Stomach (tissue), 8 donors: ENCODE measurements at regions not wholly inside any gene's neighbourhood (a gene's known extent, or its start where the extent isn't known, plus 50 kb on each side); places are given as distances from the start of the nearest gene placed in this dataset.
"Not testable (repeated sequence)": the region's sequence is repeated elsewhere in the genome, so short reads cannot be mapped to it uniquely, and the experiment has no call there.

Experiments
- DNase-seq, 2 donors: peaks; one replicate each; pipeline versions ENCODE4 v3.0.0 to v3.0.0-alpha.2; 2013 to 2019
- H3K27ac ChIP-seq, 5 donors: fragments of 200-600 bp in 4 of 5; sonication (generic) in 4 of 5; one replicate each; pipeline ENCODE4 v1.5.1; 2013 to 2019; ENCODE audit warnings: mild to moderate bottlenecking in 1 of 5, moderate library complexity in 1 of 5
- H3K27me3 ChIP-seq, 3 donors: fragments of 200-600 bp; sonication (generic); one replicate each; pipeline ENCODE4 v1.5.1; 2017 to 2019; ENCODE audit warnings: mixed run types in 1 of 3
- H3K36me3 ChIP-seq, 4 donors: fragments of 200-600 bp; sonication (generic); 1 replicate in 3 of 4; 2 replicates in 1 of 4; pipeline ENCODE4 v1.5.1; 2016 to 2019
- H3K4me1 ChIP-seq, 4 donors: fragments of 200-600 bp; sonication (generic); one replicate each; pipeline ENCODE4 v1.5.1; 2016 to 2019
- H3K4me3 ChIP-seq, 4 donors: fragments of 200-600 bp; sonication (generic) in 3 of 4; one replicate each; pipeline ENCODE4 v1.5.1; 2016 to 2019; ENCODE audit warnings: mild to moderate bottlenecking in 1 of 4
- H3K9me3 ChIP-seq, 4 donors: fragments of 200-600 bp; sonication (generic); one replicate each; pipeline ENCODE4 v1.5.1; 2016 to 2019
- EP300 ChIP-seq: sonication (generic); formaldehyde crosslinking; IDR thresholded peaks from one replicate; pipeline ENCODE4 v1.6.1; 2017; ENCODE audit warnings: antibody characterized with exemption
- POLR2A ChIP-seq, 4 donors: fragments of 450-650 bp; IDR thresholded peaks; one replicate each; pipeline ENCODE4 v1.6.1; 2016; ENCODE audit warnings: antibody characterized with exemption in 4 of 4, control low read depth in 2 of 4, mild to moderate bottlenecking in 1 of 4, moderate library complexity in 1 of 4
- POLR2AphosphoS5 ChIP-seq, 3 donors: sonication (generic); formaldehyde crosslinking; IDR thresholded peaks; one replicate each; pipeline ENCODE4 v1.6.1; 2016; ENCODE audit warnings: antibody characterized with exemption in 3 of 3
- WGBS, 5 donors: extraction: QIAGEN DNeasy Blood & Tissue Kit in 3 of 5; methylation state at CpG; one replicate each; pipeline versions ENCODE4 v1.1.5 to v1.1.7; 2013 to 2018; 5-methylcytosine and 5-hydroxymethylcytosine counted together
- intact Hi-C: fragments of 100-400 bp; cut with DNase I; formaldehyde crosslinking; loops from one replicate; pipeline ENCODE4 v1.15.1; 2023; ENCODE audit warnings: low total_unique reads
- TF ChIP-seq, protein P1 (sequence below), 7 experiments: fragments of 450-650 bp in 4 of 7; fragments of 200-600 bp in 3 of 7; sonication (generic) in 3 of 7; IDR thresholded peaks; one replicate each; pipeline ENCODE4 v1.5.1; 2016 to 2019; ENCODE audit warnings: antibody characterized with exemption in 7 of 7, control low read depth in 2 of 7, mild to moderate bottlenecking in 1 of 7
- donor health status: healthy with polysubstance abuse.
- donor health status: Bipolar disorder and iron deficiency.
- donor health status: healthy.

- no peaks in the 10 kb centered on the region for H3K4me1 ChIP-seq
- H3K9me3 ChIP-seq, result no peaks in the 10 kb centered on the region
- H3K27me3 ChIP-seq, result no peaks in the 10 kb centered on the region
- no peaks in the 10 kb centered on the region for H3K36me3 ChIP-seq
- intact Hi-C loops, result no loop called here
- no peak overlapping the region for H3K27ac ChIP-seq
- no peak for DNase-seq
- TF ChIP-seq POLR2A (IDR thresholded peaks at IDR 0.05), result no peak
- TF ChIP-seq, protein P1, sequence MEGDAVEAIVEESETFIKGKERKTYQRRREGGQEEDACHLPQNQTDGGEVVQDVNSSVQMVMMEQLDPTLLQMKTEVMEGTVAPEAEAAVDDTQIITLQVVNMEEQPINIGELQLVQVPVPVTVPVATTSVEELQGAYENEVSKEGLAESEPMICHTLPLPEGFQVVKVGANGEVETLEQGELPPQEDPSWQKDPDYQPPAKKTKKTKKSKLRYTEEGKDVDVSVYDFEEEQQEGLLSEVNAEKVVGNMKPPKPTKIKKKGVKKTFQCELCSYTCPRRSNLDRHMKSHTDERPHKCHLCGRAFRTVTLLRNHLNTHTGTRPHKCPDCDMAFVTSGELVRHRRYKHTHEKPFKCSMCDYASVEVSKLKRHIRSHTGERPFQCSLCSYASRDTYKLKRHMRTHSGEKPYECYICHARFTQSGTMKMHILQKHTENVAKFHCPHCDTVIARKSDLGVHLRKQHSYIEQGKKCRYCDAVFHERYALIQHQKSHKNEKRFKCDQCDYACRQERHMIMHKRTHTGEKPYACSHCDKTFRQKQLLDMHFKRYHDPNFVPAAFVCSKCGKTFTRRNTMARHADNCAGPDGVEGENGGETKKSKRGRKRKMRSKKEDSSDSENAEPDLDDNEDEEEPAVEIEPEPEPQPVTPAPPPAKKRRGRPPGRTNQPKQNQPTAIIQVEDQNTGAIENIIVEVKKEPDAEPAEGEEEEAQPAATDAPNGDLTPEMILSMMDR (IDR thresholded peaks at IDR 0.05), result no peak
- no peak overlapping the region for H3K4me3 ChIP-seq
- 83 to 94% (median 91%) methylated on average over 4 of the region's 4 CpGs for WGBS, 5 donors
These were observed 80.0 kb upstream of the ARG1 start for GRCh38 chr6:131492932-131493573.

DNA sequence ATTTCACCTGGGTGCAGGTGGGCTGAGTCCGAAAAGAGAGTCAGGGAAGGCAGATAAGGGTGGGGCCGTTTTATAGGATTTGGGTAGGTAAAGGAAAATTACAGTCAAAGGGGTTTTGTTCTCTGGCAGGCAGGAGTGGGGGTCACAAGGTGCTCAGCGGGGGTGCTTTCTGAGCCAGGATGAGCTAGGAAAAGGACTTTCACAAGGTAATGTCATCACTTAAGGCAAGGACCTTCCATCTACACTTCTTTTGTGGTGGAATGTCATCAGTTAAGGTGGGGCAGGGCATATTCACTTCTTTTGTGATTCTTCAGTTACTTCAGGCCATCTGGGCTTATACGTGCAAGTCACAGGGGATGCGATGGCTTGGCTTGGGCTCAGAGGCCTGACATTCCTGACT lies 68.6 kb upstream of the ARG1 start:
- WGBS, 5 donors, result 74 to 88% (median 85%) methylated on average over 3 to 5 of the region's 5 CpGs
- DNase-seq, H3K36me3 ChIP-seq, H3K4me3 ChIP-seq, H3K27ac ChIP-seq, H3K9me3 ChIP-seq, H3K27me3 ChIP-seq, intact Hi-C loops, H3K4me1 ChIP-seq: not testable (repeated sequence)

DNA sequence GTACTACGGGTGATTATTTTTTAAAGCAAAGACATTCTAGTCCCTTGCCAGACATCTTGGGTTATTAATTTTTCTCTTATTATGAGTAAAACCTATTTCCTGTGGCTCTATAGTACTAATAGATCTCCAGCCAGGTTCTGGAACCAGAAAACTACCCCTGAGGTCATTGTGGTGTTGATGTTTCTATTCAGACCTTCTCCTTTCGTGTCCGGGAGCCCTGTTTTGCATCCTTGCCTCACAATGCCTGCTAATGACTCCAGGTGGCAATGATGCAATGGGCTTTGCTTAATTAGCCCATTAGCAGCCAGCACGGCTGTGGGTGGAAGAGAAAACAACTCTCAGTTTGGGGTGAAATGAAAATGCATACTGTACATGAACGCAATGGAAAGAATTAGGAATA lies 62.9 kb upstream of the ARG1 start:
- intact Hi-C loops, result no loop called here
- Histone ChIP-seq H3K4me3 (no peak overlapping the region), H3K4me1 (no peaks in the 10 kb centered on the region), H3K27ac (no peak overlapping the region), H3K9me3 (peaks cover 0 to 18% (median 13%) of the 10 kb centered on the region in 4 donors), H3K27me3 (no peaks in the 10 kb centered on the region), H3K36me3 (no peaks in the 10 kb centered on the region)
- WGBS, 5 donors, result 79 to 85% (median 84%) methylated on average over 5 of the region's 5 CpGs
- TF ChIP-seq POLR2AphosphoS5 (IDR thresholded peaks at IDR 0.05) (no peak), POLR2A (IDR thresholded peaks at IDR 0.05) (no peak), EP300 (no peak)
- TF ChIP-seq, protein P1 (IDR thresholded peaks at IDR 0.05), result no peak
- no peak for DNase-seq

- Histone ChIP-seq H3K36me3 (no peaks in the 10 kb centered on the region), H3K9me3 (peaks cover 0 to 22% (median 16%) of the 10 kb centered on the region in 4 donors), H3K4me1 (no peaks in the 10 kb centered on the region), H3K27ac (no peak overlapping the region), H3K27me3 (no peaks in the 10 kb centered on the region), H3K4me3 (no peak overlapping the region)
- intact Hi-C loops, result no loop called here
- DNase-seq, result no peak
- TF ChIP-seq, protein P1 (IDR thresholded peaks at IDR 0.05), result no peak
- no peak for TF ChIP-seq EP300
- TF ChIP-seq POLR2A (IDR thresholded peaks at IDR 0.05), result no peak
- TF ChIP-seq POLR2AphosphoS5 (IDR thresholded peaks at IDR 0.05), result no peak
These were observed 62.4 kb upstream of the ARG1 start for GRCh38 chr6:131510591-131510990.

DNA sequence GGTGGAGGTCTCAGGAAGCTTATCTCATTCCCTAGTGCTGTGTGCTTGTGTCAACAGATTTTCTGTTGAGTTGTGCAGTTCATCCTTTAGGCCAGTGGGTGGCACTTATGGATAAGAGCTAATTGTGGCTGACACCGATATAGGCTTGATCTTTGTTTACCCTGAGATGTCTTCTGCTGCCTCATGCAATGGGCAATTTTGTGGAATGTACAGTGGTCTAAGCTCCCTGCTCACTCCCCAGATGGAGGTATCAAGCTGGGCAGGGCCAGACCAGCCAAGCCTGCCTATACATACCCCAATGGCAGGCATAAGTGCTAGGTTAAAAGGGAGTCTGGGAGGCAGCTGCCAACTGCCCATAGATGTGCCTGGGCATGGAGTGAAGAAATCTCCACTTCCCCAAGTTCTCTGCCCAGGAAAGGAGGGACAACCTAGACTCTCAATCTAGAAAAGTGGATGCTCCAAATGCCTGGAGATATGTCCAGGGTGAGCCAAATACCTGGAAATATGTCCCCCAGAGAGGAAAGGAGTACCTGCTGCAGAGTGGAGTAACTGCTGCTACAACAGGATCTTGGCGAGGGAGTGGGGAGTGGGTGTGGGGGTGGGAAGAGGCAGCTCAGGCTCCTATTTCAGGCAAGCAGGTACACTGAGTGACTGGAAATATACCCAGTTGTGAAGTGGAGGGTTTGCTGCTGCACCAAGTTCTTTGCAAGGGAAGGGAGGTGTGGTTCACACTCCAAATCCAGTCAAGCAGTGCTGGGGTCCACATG lies 53.2 kb upstream of the ARG1 start:
- no peaks in the 10 kb centered on the region for H3K4me1 ChIP-seq
- peaks cover 0 to 15% (median 5%) of the 10 kb centered on the region in 4 donors for H3K9me3 ChIP-seq
- peak in 1 of 2 donors; percentile 58 for DNase-seq
- no peak overlapping the region for H3K27ac ChIP-seq
- no peak overlapping the region for H3K4me3 ChIP-seq
- 47 to 53% (median 49%) methylated on average over 2 of the region's 2 CpGs for WGBS, 5 donors
- no peaks in the 10 kb centered on the region for H3K36me3 ChIP-seq
- H3K27me3 ChIP-seq, result no peaks in the 10 kb centered on the region
- intact Hi-C loops, result no loop called here
- TF ChIP-seq POLR2AphosphoS5 (IDR thresholded peaks at IDR 0.05), result no peak
- TF ChIP-seq, protein P1 (IDR thresholded peaks at IDR 0.05), result peak in 5 of 7 experiments; percentile 12 to 46 (median 16)
